OCI-LY1 (cell line): ENCODE measurements at regions not wholly inside any gene's neighbourhood (a gene's known extent, or its start where the extent isn't known, plus 50 kb on each side); places are given as distances from the start of the nearest gene placed in this dataset.

Experiments used
- H2AFZ ChIP-seq: fragments of 200-600 bp; sonication (generic), shearing (Covaris generic); 2 replicates; pipeline ENCODE4 v1.6.0; 2014; ENCODE audit warnings: antibody characterized with exemption, mild to moderate bottlenecking, low read length
- H3F3A ChIP-seq: fragments of 200-600 bp; sonication (generic), shearing (Covaris generic); 2 replicates; pipeline ENCODE4 v1.6.0; 2014; ENCODE audit warnings: mild to moderate bottlenecking, antibody characterized with exemption, low read length, moderate library complexity; ENCODE audit not compliant: insufficient read depth
- H3K27ac ChIP-seq: fragments of 200-600 bp; sonication (generic); 2 replicates; pipeline ENCODE4 v1.5.1; 2014; ENCODE audit warnings: low read length, mixed run types, mild to moderate bottlenecking, low read depth; ENCODE audit not compliant: poor library complexity, severe bottlenecking
- H3K27me3 ChIP-seq: fragments of 200-600 bp; sonication (generic); 2 replicates; pipeline ENCODE4 v1.6.0; 2014; ENCODE audit warnings: antibody characterized with exemption, mild to moderate bottlenecking, low read length, moderate library complexity; ENCODE audit not compliant: insufficient read depth
- H3K36me3 ChIP-seq: fragments of 200-600 bp; sonication (generic); 2 replicates; pipeline ENCODE4 v1.6.1; 2014; ENCODE audit warnings: mild to moderate bottlenecking, antibody characterized with exemption, low read length, moderate library complexity, mixed read lengths; ENCODE audit not compliant: insufficient read depth
- H3K4me1 ChIP-seq: fragments of 200-600 bp; sonication (generic); 2 replicates; pipeline ENCODE4 v1.5.1; 2014; ENCODE audit warnings: mild to moderate bottlenecking, low read length, moderate library complexity; ENCODE audit not compliant: insufficient read depth, severe bottlenecking
- H3K4me2 ChIP-seq: fragments of 200-600 bp; sonication (generic), shearing (Covaris generic); 2 replicates; pipeline ENCODE4 v1.6.1; 2014; ENCODE audit warnings: low read length
- H3K4me3 ChIP-seq: fragments of 200-600 bp; sonication (generic); 2 replicates; pipeline ENCODE4 v1.5.1; 2014; ENCODE audit warnings: low read length, low read depth, mild to moderate bottlenecking, mixed read lengths; ENCODE audit not compliant: poor library complexity, severe bottlenecking
- H3K79me2 ChIP-seq: fragments of 200-600 bp; shearing (Covaris generic); 2 replicates; pipeline ENCODE4 v1.6.1; 2016; ENCODE audit warnings: mixed run types, low read length, mixed read lengths; ENCODE audit not compliant: insufficient read depth
- H3K9ac ChIP-seq: fragments of 200-600 bp; sonication (generic), shearing (Covaris generic); 2 replicates; pipeline ENCODE4 v1.6.1; 2014; ENCODE audit warnings: mild to moderate bottlenecking, low read length, mixed read lengths
- H3K9me2 ChIP-seq: fragments of 200-600 bp; sonication (generic), shearing (Covaris generic); 2 replicates; pipeline ENCODE4 v1.6.1; 2014; ENCODE audit warnings: low read depth, mild to moderate bottlenecking, low read length, mixed read lengths
- H3K9me3 ChIP-seq: fragments of 200-600 bp; shearing (Covaris generic); 2 replicates; pipeline ENCODE4 v1.6.1; 2014; ENCODE audit warnings: low read length, mixed read lengths
- H4K20me1 ChIP-seq: fragments of 200-600 bp; sonication (generic), shearing (Covaris generic); 2 replicates; pipeline ENCODE4 v1.6.0; 2016; ENCODE audit warnings: mild to moderate bottlenecking, low read length; ENCODE audit not compliant: insufficient read depth
- EZH2 ChIP-seq: fragments of 200-600 bp; sonication (generic), shearing (Covaris generic); IDR thresholded peaks from 2 replicates; pipeline ENCODE4 v1.8.0; 2017; ENCODE audit warnings: borderline replicate concordance, mixed run types, mild to moderate bottlenecking, antibody characterized with exemption, low read length, moderate library complexity, mixed read lengths
- TF ChIP-seq, protein P1 (sequence below): fragments of 200-600 bp; sonication (generic), shearing (Covaris generic); IDR thresholded peaks from 2 replicates; pipeline ENCODE4 v1.5.1; 2017; ENCODE audit warnings: mild to moderate bottlenecking, antibody characterized with exemption, low read length, moderate library complexity, mixed read lengths

- no peak overlapping the region for H3K4me2 ChIP-seq
- H3K27me3 ChIP-seq = no peaks in the 10 kb centered on the region
- no peaks in the 10 kb centered on the region for H3F3A ChIP-seq
- no peak overlapping the region for H2AFZ ChIP-seq
- H4K20me1 ChIP-seq = no peaks in the 10 kb centered on the region
- no peak for TF ChIP-seq EZH2
- TF ChIP-seq, protein P1, sequence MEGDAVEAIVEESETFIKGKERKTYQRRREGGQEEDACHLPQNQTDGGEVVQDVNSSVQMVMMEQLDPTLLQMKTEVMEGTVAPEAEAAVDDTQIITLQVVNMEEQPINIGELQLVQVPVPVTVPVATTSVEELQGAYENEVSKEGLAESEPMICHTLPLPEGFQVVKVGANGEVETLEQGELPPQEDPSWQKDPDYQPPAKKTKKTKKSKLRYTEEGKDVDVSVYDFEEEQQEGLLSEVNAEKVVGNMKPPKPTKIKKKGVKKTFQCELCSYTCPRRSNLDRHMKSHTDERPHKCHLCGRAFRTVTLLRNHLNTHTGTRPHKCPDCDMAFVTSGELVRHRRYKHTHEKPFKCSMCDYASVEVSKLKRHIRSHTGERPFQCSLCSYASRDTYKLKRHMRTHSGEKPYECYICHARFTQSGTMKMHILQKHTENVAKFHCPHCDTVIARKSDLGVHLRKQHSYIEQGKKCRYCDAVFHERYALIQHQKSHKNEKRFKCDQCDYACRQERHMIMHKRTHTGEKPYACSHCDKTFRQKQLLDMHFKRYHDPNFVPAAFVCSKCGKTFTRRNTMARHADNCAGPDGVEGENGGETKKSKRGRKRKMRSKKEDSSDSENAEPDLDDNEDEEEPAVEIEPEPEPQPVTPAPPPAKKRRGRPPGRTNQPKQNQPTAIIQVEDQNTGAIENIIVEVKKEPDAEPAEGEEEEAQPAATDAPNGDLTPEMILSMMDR = no peak
- H3K9me3 ChIP-seq = no peaks in the 10 kb centered on the region
- H3K4me1 ChIP-seq = no peaks in the 10 kb centered on the region
- no peak overlapping the region for H3K27ac ChIP-seq
- no peak overlapping the region for H3K4me3 ChIP-seq
- H3K9me2 ChIP-seq = no peaks in the 10 kb centered on the region
- no peaks in the 10 kb centered on the region for H3K79me2 ChIP-seq
- H3K9ac ChIP-seq = no peak overlapping the region
- H3K36me3 ChIP-seq = no peaks in the 10 kb centered on the region
These were observed 81.2 kb upstream of the WASF3 start for GRCh38 chr13:26476111-26476781.

DNA sequence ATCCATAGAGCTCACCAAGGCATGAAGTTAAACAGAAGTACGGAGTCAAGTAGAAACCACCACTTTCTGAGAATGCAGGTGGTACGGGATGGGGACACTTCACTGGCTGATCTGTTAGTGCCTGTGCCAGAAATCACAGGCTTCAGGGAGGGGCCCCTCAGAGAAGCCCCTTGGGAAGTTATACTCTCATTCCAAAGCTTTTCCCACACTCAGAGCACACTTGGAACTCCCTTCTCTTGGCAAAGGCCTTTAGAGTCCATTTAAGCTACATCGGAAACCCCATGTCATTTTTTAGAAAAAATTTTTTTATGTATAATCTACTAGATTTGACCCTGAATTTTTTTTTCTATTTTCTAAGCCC is 80.7 kb upstream of the WASF3 start:
- Histone ChIP-seq H3K36me3 (no peaks in the 10 kb centered on the region), H3K9me3 (no peaks in the 10 kb centered on the region), H3K4me2 (no peak overlapping the region), H2AFZ (no peak overlapping the region), H4K20me1 (no peaks in the 10 kb centered on the region), H3K79me2 (no peaks in the 10 kb centered on the region), H3F3A (no peaks in the 10 kb centered on the region), H3K9me2 (no peaks in the 10 kb centered on the region), H3K9ac (no peak overlapping the region), H3K4me3 (no peak overlapping the region), H3K27me3 (no peaks in the 10 kb centered on the region), H3K27ac (no peak overlapping the region), H3K4me1 (no peaks in the 10 kb centered on the region)
- TF ChIP-seq, protein P1 = no peak
- no peak for TF ChIP-seq EZH2

- H3K4me1 ChIP-seq = peaks cover under 1% of the 10 kb centered on the region
- no peaks in the 10 kb centered on the region for H3K79me2 ChIP-seq
- no peaks in the 10 kb centered on the region for H3K36me3 ChIP-seq
- TF ChIP-seq, protein P1 = no peak
- no peak for TF ChIP-seq EZH2
- no peak overlapping the region for H3K27ac ChIP-seq
- no peaks in the 10 kb centered on the region for H3F3A ChIP-seq
- H4K20me1 ChIP-seq = no peaks in the 10 kb centered on the region
- H2AFZ ChIP-seq = no peak overlapping the region
- no peak overlapping the region for H3K4me2 ChIP-seq
- H3K4me3 ChIP-seq = no peak overlapping the region
- H3K9ac ChIP-seq = no peak overlapping the region
- H3K9me2 ChIP-seq = no peaks in the 10 kb centered on the region
- no peaks in the 10 kb centered on the region for H3K27me3 ChIP-seq
- no peaks in the 10 kb centered on the region for H3K9me3 ChIP-seq
These were observed 79.8 kb upstream of the WASF3 start for GRCh38 chr13:26477681-26478080.
